HG03064 (cell line): ENCODE measurements at regions not wholly inside any gene's neighbourhood (a gene's known extent, or its start where the extent isn't known, plus 50 kb on each side); places are given as distances from the start of the nearest gene placed in this dataset.

Experiments used
- ATAC-seq: cut with Tn5 transposase; IDR thresholded peaks from one replicate; pipeline ENCODE4 v1.9.1; 2021; ENCODE audit warnings: low read depth; ENCODE audit not compliant: unreplicated experiment

DNA sequence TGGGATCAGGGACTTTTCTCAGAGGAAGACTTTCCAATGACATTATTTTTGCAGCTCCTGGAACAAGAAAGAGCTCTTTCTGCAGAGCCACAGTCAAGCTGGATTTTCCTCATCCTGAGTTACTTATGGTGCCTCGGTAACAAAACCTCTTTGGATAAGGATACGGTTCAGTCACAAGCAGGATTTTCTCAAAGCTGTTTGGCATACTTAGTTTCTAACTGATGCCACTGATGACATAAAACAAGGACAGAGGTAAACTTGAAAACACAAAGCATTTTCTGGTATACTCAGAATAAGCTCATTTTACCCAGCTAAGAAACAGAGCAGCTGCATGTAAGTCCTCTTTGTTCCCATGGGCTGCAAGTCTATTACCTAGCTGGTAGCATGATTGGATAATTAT, 340.9 kb upstream of the MEOX2 start:
- no peak for ATAC-seq

DNA sequence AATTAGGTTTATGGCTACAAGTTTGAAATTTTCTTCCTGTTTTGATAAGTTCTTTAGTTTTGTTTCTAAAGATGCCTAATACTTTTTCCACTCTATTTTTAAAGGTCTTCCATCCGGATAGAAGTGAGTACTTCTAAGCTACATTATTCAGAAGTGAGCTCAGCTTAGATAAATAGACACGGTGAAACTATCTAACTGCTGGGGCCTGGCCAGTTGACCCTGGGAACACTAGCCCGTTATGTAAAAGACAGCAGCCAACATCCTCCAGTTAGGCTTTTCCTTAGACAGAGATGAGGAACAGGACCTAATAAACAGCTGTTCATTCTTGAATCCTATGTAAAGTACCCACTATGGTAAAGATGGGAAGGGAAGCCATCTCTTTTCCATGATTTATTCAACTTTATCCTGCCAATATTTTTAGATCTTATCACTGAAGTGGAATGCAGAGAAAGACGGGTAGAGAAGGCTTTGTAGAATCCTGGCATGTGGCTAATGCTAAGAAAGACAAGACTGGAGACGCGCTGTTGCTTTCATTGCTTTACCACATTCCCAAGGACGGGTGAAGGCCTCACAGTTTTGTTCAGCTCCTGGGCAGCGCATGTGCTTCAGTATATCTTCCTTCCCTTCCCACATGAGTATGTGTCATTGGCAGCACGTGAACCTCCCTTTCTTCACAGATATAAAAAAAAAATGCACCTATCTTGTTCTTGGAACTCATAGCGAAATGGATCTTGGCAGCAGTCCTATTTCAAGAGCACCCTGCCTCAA, 340.0 kb upstream of the MEOX2 start:
- ATAC-seq: no peak

DNA sequence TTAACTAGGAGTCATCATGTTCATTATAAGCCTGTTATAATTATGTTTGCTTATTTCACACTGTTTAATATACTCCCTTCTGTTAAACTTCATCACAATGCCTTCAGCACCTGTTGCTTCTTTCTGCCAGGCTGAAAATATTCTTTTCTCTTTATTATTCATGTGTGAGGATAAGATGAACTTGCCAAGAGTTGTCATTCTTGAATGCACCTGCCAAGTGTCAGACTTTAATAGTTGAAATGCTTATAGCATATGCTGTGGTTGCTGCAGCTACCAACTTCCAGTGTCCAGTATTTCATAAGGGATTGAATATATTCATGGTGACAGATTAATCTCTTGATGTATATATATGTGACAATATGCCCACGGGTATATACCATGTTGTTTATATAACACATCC, 339.2 kb upstream of the MEOX2 start:
- no peak for ATAC-seq

DNA sequence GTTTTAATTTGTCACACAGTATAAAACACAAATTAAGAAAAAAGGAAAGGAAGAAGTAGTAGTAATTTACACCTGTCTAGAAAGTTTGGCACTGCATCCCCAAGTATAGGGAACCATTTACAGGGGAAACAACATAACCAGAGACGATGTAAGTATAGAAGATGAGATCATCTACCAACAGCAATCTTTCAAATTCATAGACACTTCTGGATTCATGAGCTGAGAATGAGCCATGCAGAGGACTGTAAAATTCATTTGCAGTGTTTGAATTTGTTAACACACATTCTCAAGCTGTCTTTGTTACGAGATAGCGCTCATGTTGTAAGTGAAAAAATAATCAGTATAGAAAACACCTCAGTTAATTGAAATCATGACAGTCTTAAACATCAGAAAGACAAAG, 337.0 kb upstream of the MEOX2 start:
- ATAC-seq: no peak

DNA sequence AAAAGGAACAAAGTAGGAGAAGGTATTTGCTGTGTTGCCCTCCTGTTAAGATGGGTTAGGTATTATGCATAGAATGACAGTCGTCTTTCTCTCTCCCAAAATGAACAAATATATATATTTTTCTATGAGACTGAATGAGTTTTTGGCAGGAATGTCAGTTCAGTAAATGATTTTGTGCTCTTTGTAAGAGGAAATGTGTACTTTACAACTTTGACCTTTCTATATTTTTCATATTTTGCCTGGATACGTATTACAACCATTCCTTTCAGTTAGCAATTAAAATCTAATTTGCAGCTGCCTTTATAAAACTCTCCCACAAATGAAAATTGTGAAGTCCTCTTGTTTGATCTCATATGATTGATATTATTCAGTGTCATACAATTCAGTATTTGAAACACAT, 336.6 kb upstream of the MEOX2 start:
- no peak for ATAC-seq

DNA sequence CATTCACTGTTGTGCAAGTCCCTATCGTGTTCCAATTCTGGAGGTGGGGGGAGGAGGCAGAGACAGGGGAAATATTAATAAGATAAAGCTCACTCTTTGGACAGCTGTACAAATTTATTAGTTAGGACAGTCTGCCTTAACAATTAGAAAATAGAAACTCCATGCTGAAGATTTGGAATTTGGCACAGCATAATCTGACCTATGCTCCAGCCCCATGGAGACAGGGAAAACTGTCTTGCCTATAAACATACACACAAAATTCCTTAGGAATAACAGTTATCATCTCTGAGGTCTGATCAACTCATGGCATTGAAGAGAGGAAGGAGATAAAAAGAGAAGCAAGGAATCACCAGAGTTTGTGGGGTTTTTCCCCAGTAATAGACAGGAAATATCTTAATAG, 335.4 kb upstream of the MEOX2 start:
- no peak for ATAC-seq

DNA sequence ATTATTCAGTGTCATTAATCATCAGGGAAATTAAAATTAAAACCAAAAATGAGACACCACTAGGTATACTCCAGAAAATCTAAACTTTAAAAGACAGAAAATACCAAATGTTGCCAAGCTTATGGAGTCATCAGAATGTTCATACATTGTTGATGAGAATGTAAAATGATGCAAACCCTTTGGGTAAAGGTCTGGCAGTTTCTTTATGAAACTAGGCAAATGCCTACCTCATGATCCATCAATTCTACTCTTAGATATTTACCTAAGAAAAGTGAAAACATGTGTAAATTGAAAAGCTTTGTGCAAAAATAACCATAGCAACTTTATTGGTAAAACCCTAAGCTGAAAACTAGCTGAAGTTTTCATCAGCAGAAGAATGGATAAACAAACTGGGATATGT, 329.5 kb upstream of the MEOX2 start:
- ATAC-seq: no peak

DNA sequence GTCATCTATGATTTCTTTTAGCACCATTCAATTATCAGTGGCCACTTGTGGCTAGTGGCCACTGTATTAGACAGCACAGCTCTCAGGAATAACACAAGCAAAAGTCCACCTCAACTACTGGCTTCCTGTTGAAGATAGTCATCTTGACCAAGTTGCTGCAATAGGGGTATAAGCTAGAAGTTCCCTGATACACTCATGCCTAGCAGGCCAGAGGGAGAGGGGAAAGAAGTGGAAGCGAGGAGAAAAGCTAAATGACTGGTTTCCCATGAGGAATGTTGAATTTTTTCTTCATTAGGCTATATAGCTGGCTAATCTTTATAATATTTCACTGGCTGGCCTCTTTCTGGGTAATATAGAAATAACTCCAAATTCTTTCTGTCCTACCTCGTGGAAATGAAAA, 327.5 kb upstream of the MEOX2 start:
- ATAC-seq: no peak

DNA sequence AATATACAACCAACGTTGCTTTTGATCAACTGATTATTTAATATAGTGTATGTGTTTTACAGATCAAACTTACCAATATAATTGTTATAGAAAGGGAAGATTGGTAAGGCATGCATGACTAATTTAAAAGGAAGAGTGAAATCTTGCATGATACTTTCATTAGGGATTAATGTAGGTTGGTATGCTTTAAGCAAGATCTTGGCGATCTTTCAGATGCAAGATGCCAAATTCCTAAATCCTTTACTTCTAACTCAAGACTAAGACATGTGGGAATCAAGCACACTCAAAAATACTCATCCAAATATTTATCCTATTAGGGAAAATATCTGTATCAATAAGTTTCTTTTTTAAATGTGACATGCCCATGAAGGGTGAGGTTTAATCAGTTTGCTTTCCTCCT, 321.4 kb upstream of the MEOX2 start:
- no peak for ATAC-seq

DNA sequence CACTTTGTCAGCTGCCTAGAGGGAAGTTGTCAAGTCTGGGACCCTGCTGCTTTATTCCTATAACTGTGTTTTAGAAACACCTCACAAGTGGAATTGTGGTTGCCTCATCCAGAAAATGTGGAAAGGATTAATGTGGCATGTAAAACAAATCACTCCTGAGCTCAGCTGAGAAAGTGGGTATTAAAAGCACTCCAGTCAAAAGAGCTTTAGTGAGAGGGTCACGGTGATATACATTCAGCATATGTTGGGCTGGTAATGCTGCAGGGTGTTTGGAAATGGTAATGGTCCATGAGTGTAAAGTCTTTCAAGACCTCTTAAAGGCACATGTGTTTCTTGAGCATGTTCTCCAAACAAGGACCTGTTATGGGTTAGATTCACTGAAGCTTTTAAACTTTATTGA, 318.2 kb upstream of the MEOX2 start:
- ATAC-seq: no peak

DNA sequence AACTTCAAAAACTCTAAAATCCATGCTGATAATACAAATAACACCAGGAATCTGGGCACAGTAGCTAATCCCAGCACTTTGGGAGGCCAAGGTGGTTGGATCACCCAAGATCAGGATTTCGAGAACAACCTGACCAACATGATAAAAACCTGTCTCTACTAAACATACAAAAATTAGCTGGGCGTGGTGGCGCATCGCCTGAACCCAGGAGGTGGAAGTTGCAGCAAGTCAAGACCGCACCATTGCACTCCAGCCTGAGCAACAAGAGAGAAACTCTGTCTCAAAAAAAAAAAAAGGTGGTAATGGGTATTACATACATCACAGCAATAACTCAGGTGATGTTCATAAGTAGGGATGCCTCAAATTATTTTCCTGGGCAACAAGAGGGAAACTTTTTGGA, 315.0 kb upstream of the MEOX2 start:
- ATAC-seq: no peak

DNA sequence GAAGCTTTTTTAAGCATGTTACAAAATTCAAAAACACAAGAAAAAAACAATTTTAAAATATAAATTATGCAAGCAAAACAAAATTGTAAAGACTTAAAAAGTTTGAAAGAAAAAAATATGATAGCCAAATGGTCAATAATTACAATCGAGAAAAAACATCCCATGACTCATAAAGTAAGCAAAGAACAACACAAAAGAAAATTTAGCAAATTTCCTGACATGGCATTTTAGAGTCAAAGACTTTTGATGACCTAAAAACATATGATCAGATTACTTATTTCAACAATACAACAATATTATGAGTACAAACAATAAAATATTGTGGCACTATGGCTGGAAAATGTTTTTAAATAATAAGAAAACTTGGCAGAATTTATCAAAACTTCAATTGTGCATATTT, 312.1 kb upstream of the MEOX2 start:
- no peak for ATAC-seq

DNA sequence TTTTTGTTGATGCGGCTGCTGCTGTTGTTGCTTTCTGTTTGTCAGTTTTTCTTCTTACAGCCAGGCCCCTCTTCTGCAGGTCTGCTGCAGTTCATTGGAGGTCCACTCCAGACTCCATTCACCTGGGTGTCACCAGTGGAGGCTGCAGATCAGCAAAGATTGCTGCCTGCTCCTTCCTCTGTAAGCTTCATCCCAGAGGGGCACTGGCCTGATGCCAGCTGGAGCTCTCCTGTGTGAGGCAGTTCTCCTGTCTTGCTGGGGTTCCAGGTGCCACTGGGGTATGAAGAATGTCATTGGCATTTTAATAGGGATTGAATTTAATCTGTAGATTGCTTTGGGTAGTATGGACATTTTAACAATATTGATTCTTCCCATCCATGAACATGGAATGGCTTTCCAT, 308.5 kb upstream of the MEOX2 start:
- no peak for ATAC-seq

DNA sequence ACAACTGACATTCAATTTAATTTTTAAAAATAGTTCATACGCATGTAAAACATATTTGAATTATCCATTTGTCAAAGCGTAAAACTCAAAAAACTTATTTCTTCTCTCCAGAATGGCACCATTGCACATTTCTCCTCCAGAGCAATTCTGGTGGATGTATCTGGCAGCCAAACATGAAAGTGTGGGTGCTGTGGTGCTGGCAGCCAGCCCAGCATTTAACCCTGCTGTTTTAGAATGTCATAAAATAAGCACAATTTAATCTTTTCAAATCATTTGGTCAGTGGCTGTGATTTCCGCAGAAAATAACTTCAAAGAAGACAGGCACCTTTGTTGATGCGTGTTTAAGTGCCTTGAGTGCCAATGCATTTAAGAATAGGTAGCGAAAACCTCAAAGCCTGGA, 302.7 kb upstream of the MEOX2 start:
- ATAC-seq: no peak

DNA sequence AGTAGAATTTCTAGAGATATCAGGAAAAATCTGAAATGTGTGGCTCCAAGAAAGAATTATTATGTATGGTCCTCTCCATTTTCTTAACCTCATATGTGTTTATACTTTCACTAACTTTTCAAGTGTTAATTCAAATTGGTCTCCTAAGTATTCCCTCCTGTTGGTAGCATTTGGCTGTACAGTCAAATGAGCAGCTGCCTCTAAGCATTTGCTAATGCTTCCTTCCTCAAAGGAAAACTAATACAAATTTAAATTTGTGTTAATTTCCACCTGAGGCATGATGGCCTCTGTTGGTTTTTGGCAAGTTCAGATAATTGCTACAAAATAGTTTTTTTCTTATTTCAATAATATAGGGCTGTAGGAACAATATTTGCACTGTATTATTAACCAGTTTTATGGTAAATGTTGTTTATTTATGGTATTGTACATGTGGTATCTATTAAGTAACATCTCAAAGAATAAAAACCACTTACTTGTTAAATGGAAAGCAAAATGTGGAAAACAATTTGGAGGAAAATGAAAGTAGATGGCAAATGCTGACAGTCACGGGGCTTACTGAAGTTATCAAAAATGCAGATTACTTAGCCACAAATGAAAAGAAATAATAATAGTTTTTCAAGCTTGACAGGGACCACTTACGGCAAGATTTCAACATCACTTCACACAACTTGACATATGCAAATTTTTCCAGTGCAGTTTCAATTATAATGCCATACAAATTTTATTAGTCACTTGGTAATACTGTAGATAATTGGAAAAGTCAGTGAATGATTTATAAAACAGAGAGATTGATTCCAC, 299.3 kb upstream of the MEOX2 start:
- no peak for ATAC-seq

DNA sequence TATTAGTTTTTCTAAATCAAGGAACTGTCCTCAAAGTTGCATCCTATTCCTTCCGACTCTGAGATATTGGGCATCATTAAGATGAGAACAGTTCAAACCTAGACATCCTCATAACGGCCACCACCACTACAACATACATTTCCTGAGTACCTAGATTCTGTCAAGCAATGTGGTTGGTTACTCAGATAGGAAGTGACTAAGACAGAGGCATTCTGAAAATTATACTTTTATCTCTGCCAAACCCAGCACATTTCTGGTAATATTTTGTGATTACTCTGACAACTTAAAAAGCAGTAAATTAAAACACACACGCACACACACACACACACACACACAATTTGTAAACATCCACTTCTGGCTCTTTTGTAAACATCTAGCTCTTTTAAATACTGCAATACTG, 291.2 kb upstream of the MEOX2 start:
- ATAC-seq: no peak

DNA sequence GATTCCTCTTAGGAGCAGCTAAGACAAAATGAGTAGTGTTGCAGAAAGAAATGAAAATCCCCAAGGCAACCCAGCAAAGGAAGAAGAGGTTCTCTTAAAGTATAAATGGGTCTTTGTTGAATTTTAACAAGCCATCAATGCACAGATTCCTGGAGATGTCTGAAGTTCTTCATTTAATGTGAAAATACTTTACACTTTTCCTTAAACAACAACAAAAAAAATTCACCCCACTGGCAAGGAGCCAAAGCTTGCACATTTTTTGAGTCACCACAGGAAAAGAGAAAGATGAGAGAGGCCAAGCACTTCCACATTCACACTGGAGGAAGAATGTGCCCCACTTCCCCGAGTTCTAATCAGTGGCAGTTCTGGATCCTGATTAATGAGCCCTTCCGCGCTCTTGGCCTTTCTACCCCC, 286.4 kb upstream of the MEOX2 start:
- no peak for ATAC-seq

DNA sequence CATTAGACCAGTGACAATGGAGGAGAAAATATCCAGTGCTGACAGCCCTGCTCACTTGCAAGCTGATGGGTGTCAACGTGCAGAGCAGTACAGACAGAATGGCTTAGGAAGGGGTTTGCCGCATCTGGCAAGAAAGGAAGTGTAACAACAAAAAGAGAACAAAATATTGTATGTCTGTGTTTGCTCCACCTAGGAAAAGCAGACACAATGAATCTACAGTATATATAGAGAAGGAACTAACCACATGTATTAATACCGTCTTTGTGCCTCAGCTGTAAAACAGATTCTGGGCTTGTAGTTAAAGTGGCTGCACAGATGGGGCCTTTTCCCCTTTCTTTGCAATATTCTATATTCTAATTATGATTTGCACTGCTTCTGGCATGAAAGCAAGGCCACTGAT, 281.1 kb upstream of the MEOX2 start:
- ATAC-seq: no peak

DNA sequence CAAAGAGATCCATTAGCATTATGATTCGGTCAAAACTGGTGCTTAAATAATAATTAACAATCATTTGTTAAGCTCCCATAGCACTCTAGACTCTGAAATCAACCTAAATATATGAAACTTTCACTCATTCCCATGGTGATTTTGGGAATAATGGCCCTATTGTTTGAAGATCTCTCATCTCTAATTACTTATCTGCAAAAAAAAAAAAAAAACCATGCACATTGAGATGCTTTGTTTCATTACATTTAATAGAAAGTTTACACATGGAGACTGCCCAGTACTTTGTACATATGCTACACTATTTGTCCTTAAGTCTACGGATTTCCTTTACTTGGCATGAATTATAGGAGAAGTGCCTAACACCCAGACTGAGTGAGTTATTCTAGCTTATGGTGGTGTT, 280.6 kb upstream of the MEOX2 start:
- ATAC-seq: no peak

DNA sequence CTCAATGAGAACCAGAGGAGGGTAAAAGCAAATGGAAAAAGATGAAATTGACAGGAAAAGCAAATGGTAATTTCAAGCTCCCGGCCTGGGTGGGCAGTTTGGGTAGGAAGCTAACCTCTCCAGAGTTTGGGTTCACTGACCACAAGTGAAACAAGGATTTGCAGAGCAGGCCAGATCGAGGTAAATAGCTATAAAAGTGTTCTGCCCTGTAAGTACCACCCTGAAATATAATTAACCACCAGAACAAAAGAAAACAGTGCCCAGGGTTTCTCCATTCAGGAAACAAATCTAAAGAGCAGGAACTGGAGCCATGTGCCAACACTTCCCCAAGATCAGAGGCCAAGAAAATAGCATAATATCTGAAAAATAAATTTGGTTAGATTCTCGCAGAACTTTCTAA, 276.7 kb upstream of the MEOX2 start:
- ATAC-seq: no peak

DNA sequence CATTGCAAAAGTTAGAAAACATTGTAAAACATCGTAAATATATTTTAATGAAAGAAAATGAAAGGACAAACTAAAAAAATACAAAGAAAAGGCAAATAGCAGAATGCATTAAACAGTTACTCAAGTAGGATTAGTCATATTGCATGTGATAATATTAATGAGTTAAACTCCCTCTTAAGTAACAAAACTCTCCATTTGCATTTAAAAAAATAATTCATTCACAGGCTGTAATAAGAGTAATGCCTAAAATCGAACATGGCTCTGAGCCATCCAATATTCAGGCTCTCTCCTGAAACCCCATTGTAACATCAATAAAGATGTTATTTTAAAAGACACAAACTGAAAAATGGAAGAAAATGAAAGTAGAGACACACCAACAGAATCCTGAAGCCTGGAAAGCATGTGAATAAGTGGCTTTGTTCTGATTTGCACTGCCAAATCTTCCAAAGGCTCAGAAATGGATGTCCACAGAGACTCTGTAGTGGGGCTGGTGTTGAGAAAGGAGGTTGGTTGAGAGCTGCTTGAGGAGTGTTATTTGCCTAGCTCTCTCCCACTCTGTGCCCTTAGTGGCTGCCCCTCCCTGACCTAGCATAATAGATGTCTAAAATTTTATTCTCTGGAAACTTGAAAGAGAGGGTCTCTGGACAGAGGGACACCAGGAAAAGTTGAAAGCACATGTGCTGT, 268.3 kb upstream of the MEOX2 start:
- ATAC-seq: no peak

DNA sequence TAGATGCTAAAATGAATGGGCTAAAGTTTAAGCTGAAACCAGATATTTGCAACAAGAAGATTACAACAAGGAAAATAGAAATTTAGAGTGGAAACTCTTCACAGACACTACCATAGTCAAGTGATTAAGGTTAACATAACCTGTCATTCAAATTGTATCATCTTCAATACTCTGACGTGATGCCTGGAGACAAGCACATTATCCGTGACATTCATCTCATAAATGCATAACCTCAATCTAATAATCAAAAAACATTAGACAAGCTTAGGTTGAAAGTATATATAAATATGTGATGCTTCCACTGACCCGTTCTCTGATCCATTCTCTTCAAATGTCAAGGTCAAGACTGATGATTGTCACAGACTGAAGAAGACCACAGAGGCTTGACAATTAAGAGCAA, 263.8 kb upstream of the MEOX2 start:
- no peak for ATAC-seq
